IPS-18a (cell line): ENCODE measurements at regions not wholly inside any gene's neighbourhood (a gene's known extent, or its start where the extent isn't known, plus 50 kb on each side); places are given as distances from the start of the nearest gene placed in this dataset.

Experiments used
- H3K27ac ChIP-seq: one replicate; pipeline ENCODE4 v1.5.1; 2013; ENCODE audit warnings: low read length
- H3K27me3 ChIP-seq: one replicate; pipeline ENCODE4 v1.6.1; 2013; ENCODE audit warnings: mild to moderate bottlenecking, low read length; ENCODE audit not compliant: control insufficient read depth, insufficient read depth
- H3K36me3 ChIP-seq: one replicate; pipeline ENCODE4 v1.6.1; 2013; ENCODE audit warnings: low read depth, low read length; ENCODE audit not compliant: control insufficient read depth
- H3K4me1 ChIP-seq: one replicate; pipeline ENCODE4 v1.6.1; 2013; ENCODE audit warnings: low read depth, low read length; ENCODE audit not compliant: control insufficient read depth
- H3K4me3 ChIP-seq: one replicate; pipeline ENCODE4 v1.5.1; 2013; ENCODE audit warnings: low read length
- H3K9ac ChIP-seq: one replicate; pipeline ENCODE4 v1.6.1; 2013; ENCODE audit warnings: mild to moderate bottlenecking, low read length, moderate library complexity
- H3K9me3 ChIP-seq: one replicate; pipeline ENCODE4 v1.6.1; 2013; ENCODE audit warnings: low read depth, low read length; ENCODE audit not compliant: control insufficient read depth

GRCh38 chr7:34449765-34450164, 208.3 kb upstream of the NPSR1 start:
- no peak overlapping the region for H3K9ac ChIP-seq
- H3K36me3 ChIP-seq, result no peaks in the 10 kb centered on the region
- H3K4me3 ChIP-seq, result no peak overlapping the region
- H3K27me3 ChIP-seq, result no peaks in the 10 kb centered on the region
- H3K9me3 ChIP-seq, result no peaks in the 10 kb centered on the region
- H3K4me1 ChIP-seq, result peaks cover 6% of the 10 kb centered on the region
- H3K27ac ChIP-seq, result no peak overlapping the region

DNA sequence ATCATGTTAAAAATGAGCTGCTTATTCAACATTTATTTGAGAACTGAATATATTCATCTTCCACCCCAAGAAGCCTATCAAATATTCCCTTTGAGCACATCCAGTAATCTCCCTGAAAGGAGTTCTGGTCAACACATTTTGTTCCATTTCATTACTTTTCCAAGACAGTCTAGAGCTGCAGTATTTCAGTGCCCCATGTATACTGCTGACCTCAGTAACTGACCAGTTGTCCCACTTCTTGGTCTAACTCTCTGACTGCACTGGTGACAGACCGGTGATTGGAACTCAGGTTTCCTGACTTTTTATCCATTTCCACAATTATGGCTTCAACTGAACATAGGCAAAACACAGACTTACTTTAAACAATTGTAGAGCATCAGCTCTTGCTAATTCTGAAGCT, 206.8 kb upstream of the NPSR1 start:
- H3K36me3 ChIP-seq, result no peaks in the 10 kb centered on the region
- no peak overlapping the region for H3K27ac ChIP-seq
- no peaks in the 10 kb centered on the region for H3K27me3 ChIP-seq
- no peak overlapping the region for H3K9ac ChIP-seq
- H3K4me3 ChIP-seq, result no peak overlapping the region
- peaks cover 8% of the 10 kb centered on the region for H3K4me1 ChIP-seq
- H3K9me3 ChIP-seq, result no peaks in the 10 kb centered on the region

DNA sequence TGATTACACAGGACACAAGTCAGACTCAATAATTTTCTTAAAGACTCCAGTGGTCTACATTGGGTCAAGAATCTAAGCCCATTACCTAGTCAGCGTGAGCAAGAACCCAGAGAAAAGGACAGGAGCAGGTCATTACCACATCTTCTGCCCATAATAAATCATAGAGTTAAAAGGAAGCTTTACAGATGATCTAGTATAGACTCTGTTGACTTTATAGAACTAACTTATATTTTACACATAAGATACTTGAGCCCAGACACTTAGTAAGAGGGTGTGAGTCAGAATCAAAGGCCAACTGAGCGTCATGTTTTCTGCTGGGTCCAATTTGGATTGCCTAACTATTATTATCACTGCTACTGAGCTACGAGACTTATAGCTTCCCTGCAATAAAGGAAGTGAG, 206.1 kb upstream of the NPSR1 start:
- no peaks in the 10 kb centered on the region for H3K27me3 ChIP-seq
- H3K9ac ChIP-seq, result no peak overlapping the region
- H3K9me3 ChIP-seq, result no peaks in the 10 kb centered on the region
- no peak overlapping the region for H3K27ac ChIP-seq
- peaks cover 8% of the 10 kb centered on the region for H3K4me1 ChIP-seq
- no peak overlapping the region for H3K4me3 ChIP-seq
- H3K36me3 ChIP-seq, result no peaks in the 10 kb centered on the region

GRCh38 chr7:34452363-34452762, 205.7 kb upstream of the NPSR1 start:
- Histone ChIP-seq H3K36me3 (no peaks in the 10 kb centered on the region), H3K27ac (no peak overlapping the region), H3K9ac (no peak overlapping the region), H3K4me3 (no peak overlapping the region), H3K4me1 (peaks cover 8% of the 10 kb centered on the region), H3K27me3 (no peaks in the 10 kb centered on the region), H3K9me3 (no peaks in the 10 kb centered on the region)

DNA sequence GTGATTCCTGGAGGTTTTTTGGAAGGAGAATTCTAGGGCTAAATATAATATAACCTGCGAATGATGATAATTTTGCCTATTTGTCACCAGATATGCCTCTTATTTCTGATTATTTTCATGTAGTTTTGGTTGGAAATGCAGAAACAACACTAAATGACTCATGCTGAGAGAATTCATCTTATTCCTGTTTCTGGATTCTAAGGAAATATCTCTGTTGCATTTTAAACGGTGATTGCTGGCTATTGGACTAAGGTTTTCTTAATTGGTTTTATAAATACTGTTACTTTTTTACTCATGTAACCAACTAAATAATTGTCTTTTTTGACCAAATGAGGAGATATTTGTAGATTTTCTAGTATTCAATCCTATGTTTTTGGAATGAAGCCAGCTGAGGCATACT, 204.9 kb upstream of the NPSR1 start:
- no peaks in the 10 kb centered on the region for H3K36me3 ChIP-seq
- peaks cover 8% of the 10 kb centered on the region for H3K4me1 ChIP-seq
- no peaks in the 10 kb centered on the region for H3K27me3 ChIP-seq
- H3K4me3 ChIP-seq, result no peak overlapping the region
- H3K9me3 ChIP-seq, result no peaks in the 10 kb centered on the region
- H3K9ac ChIP-seq, result no peak overlapping the region
- no peak overlapping the region for H3K27ac ChIP-seq

- Histone ChIP-seq H3K27me3 (no peaks in the 10 kb centered on the region), H3K4me3 (no peak overlapping the region), H3K4me1 (peaks cover 8% of the 10 kb centered on the region), H3K27ac (no peak overlapping the region), H3K9me3 (no peaks in the 10 kb centered on the region), H3K9ac (no peak overlapping the region), H3K36me3 (no peaks in the 10 kb centered on the region)
Measured at GRCh38 chr7:34454381-34454780, 203.6 kb upstream of the NPSR1 start.

- Histone ChIP-seq H3K27ac (no peak overlapping the region), H3K9ac (no peak overlapping the region)
Measured at GRCh38 chr7:34457329-34457728, 200.7 kb upstream of the NPSR1 start.

GRCh38 chr7:34463830-34464229, 194.2 kb upstream of the NPSR1 start:
- Histone ChIP-seq H3K9ac (no peak overlapping the region), H3K9me3 (no peaks in the 10 kb centered on the region), H3K4me1 (no peaks in the 10 kb centered on the region), H3K27me3 (no peaks in the 10 kb centered on the region), H3K4me3 (no peak overlapping the region), H3K27ac (no peak overlapping the region), H3K36me3 (no peaks in the 10 kb centered on the region)

More at GRCh38 chr7:34457329-34457728, 200.7 kb upstream of the NPSR1 start:
- H3K36me3 ChIP-seq, result no peaks in the 10 kb centered on the region
- H3K4me3 ChIP-seq, result no peak overlapping the region
- H3K4me1 ChIP-seq, result peaks cover 8% of the 10 kb centered on the region
- no peaks in the 10 kb centered on the region for H3K9me3 ChIP-seq
- H3K27me3 ChIP-seq, result no peaks in the 10 kb centered on the region

DNA sequence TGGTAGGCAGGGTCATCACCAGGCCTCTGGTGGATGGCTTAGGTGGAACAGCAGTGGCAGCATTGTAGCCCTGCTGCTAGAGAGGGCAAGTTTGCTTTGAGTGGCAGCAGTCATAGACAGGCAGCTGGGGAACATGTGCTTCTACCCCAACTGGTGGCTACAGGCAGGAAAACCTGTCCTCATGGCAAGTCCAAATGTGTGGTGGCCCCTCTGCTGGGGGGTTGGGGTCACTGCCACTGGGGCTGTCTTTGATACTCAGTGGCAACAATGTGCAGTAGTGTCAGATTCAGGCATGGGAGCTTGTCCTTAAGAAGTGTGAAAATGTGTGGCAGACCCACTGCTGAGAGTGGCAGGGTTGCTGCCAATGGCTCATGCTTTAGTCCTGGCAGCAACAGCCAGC, 186.2 kb upstream of the NPSR1 start:
- Histone ChIP-seq H3K27ac (no peak overlapping the region), H3K4me1 (no peaks in the 10 kb centered on the region), H3K9me3 (peaks cover 4% of the 10 kb centered on the region), H3K36me3 (no peaks in the 10 kb centered on the region), H3K27me3 (no peaks in the 10 kb centered on the region), H3K9ac (no peak overlapping the region), H3K4me3 (no peak overlapping the region)

DNA sequence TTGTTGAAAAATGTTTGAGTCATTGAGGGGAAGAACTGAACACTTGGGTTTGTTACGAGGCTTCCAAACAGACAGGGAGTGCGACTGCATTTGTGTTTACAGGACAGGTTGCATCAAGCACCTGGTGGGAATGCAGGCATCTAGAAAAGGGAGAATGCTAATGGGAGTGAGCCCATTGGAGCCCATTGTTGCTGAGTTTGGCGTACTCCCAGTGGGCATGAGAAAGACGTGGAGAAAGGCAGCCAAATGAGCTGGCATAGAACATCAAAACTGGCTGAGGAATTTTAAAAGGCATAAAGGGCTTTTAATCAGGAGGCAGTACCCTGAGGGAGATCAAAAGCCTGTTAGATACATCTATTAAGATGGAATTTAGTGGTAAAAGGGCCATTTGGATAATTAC, 171.6 kb upstream of the NPSR1 start:
- H3K4me1 ChIP-seq, result peaks cover 22% of the 10 kb centered on the region
- no peak overlapping the region for H3K9ac ChIP-seq
- H3K4me3 ChIP-seq, result no peak overlapping the region
- no peak overlapping the region for H3K27ac ChIP-seq
- no peaks in the 10 kb centered on the region for H3K27me3 ChIP-seq
- H3K9me3 ChIP-seq, result no peaks in the 10 kb centered on the region
- no peaks in the 10 kb centered on the region for H3K36me3 ChIP-seq

- Histone ChIP-seq H3K36me3 (no peaks in the 10 kb centered on the region), H3K27me3 (no peaks in the 10 kb centered on the region), H3K4me1 (peaks cover 17% of the 10 kb centered on the region), H3K9me3 (no peaks in the 10 kb centered on the region), H3K4me3 (no peak overlapping the region), H3K27ac (no peak overlapping the region), H3K9ac (no peak overlapping the region)
Measured at GRCh38 chr7:34487391-34488115, 170.5 kb upstream of the NPSR1 start.

GRCh38 chr7:34488766-34489165, 169.3 kb upstream of the NPSR1 start:
- no peak overlapping the region for H3K27ac ChIP-seq
- peaks cover 14% of the 10 kb centered on the region for H3K4me1 ChIP-seq
- no peaks in the 10 kb centered on the region for H3K36me3 ChIP-seq

More at GRCh38 chr7:34488766-34489165, 169.3 kb upstream of the NPSR1 start:
- Histone ChIP-seq H3K9me3 (no peaks in the 10 kb centered on the region), H3K27me3 (no peaks in the 10 kb centered on the region), H3K4me3 (no peak overlapping the region), H3K9ac (no peak overlapping the region)
